Ovary (tissue), 7 donors: ENCODE measurements at regions not wholly inside any gene's neighbourhood (a gene's known extent, or its start where the extent isn't known, plus 50 kb on each side); places are given as distances from the start of the nearest gene placed in this dataset.

Source experiments
- DNase-seq, 5 donors: peaks; one replicate each; pipeline ENCODE4 v3.0.0-alpha.2; 2019 to 2020
- H3K27ac ChIP-seq, 2 donors: fragments of 200-600 bp; one replicate each; pipeline versions ENCODE4 v1.5.1 to v1.8.0; 2019 to 2022
- H3K27me3 ChIP-seq: fragments of 200-600 bp; one replicate; pipeline ENCODE4 v1.8.0; 2022
- H3K36me3 ChIP-seq: fragments of 200-600 bp; sonication (generic); one replicate; pipeline ENCODE4 v1.5.1; 2019
- H3K4me1 ChIP-seq: one replicate; pipeline ENCODE4 v1.8.1; 2013; ENCODE audit warnings: mild to moderate bottlenecking, moderate library complexity; ENCODE audit not compliant: insufficient read depth
- H3K4me3 ChIP-seq: fragments of 200-600 bp; sonication (generic); one replicate; pipeline ENCODE4 v1.5.1; 2017
- H3K9me3 ChIP-seq, 2 donors: fragments of 200-600 bp in 1 of 2; sonication (generic) in 1 of 2; one replicate each; pipeline versions ENCODE4 v1.5.1 to v1.8.1; 2013 to 2019; ENCODE audit warnings: mild to moderate bottlenecking in 1 of 2, moderate library complexity in 1 of 2
- EP300 ChIP-seq: sonication (generic); formaldehyde crosslinking; IDR thresholded peaks from one replicate; pipeline ENCODE4 v1.6.1; 2017; ENCODE audit warnings: antibody characterized with exemption
- POLR2A ChIP-seq: fragments of 450-650 bp; IDR thresholded peaks from one replicate; pipeline ENCODE4 v1.6.1; 2017; ENCODE audit warnings: antibody characterized with exemption, mild to moderate bottlenecking, moderate library complexity
- WGBS, 3 donors: extraction: QIAGEN DNeasy Blood & Tissue Kit in 1 of 3; methylation state at CpG; one replicate each; pipeline versions ENCODE4 v1.1.5 to v1.1.7; 2013 to 2017; 5-methylcytosine and 5-hydroxymethylcytosine counted together
- intact Hi-C, 4 donors: fragments of 100-400 bp; cut with DNase I; formaldehyde crosslinking; loops; one replicate each; pipeline versions ENCODE4 v1.11.0 to v1.15.1; 2022 to 2023
- TF ChIP-seq, protein P1 (sequence below), 3 donors: fragments of 450-650 bp in 2 of 3; fragments of 200-600 bp in 1 of 3; IDR thresholded peaks; one replicate each; pipeline versions ENCODE4 v1.5.1 to v1.8.0; 2016 to 2022; ENCODE audit warnings: antibody characterized with exemption in 3 of 3, mild to moderate bottlenecking in 1 of 3
- donor health status: DM: no; HTN: no; CAD: no; lungs with moderate emphysema.
- donor health status: DM: no; HTN: no; CAD: no.
- donor health status: Bipolar disorder and iron deficiency.
- donor health status: DM: no; HTN: no; CAD: no.
- donor health status: DM: yes; HTN: yes; CAD: no.

- WGBS, 3 donors: 81 to 95% (median 93%) methylated on average over 3 of the region's 3 CpGs
Observed at GRCh38 chr10:84935772-84936171, 607.4 kb downstream of the CCSER2 start.

GRCh38 chr10:84938117-84938905 lies 609.9 kb downstream of the CCSER2 start:
- no peak overlapping the region for H3K4me3 ChIP-seq
- WGBS, 3 donors: 59 to 77% (median 74%) methylated on average over 4 of the region's 4 CpGs
- TF ChIP-seq POLR2A (no peak), EP300 (no peak)
- TF ChIP-seq, protein P1, sequence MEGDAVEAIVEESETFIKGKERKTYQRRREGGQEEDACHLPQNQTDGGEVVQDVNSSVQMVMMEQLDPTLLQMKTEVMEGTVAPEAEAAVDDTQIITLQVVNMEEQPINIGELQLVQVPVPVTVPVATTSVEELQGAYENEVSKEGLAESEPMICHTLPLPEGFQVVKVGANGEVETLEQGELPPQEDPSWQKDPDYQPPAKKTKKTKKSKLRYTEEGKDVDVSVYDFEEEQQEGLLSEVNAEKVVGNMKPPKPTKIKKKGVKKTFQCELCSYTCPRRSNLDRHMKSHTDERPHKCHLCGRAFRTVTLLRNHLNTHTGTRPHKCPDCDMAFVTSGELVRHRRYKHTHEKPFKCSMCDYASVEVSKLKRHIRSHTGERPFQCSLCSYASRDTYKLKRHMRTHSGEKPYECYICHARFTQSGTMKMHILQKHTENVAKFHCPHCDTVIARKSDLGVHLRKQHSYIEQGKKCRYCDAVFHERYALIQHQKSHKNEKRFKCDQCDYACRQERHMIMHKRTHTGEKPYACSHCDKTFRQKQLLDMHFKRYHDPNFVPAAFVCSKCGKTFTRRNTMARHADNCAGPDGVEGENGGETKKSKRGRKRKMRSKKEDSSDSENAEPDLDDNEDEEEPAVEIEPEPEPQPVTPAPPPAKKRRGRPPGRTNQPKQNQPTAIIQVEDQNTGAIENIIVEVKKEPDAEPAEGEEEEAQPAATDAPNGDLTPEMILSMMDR (IDR thresholded peaks at IDR 0.05): no peak
- H3K27ac ChIP-seq: no peak overlapping the region
- intact Hi-C loops: no loop called here
- H3K27me3 ChIP-seq: no peaks in the 10 kb centered on the region
- H3K9me3 ChIP-seq: no peaks in the 10 kb centered on the region
- no peaks in the 10 kb centered on the region for H3K36me3 ChIP-seq
- no peak for DNase-seq
- H3K4me1 ChIP-seq: no peaks in the 10 kb centered on the region

More at GRCh38 chr10:84935772-84936171, 607.4 kb downstream of the CCSER2 start:
- H3K4me1 ChIP-seq: no peaks in the 10 kb centered on the region
- no peak for DNase-seq
- no peak overlapping the region for H3K27ac ChIP-seq
- H3K27me3 ChIP-seq: no peaks in the 10 kb centered on the region
- no peaks in the 10 kb centered on the region for H3K9me3 ChIP-seq
- TF ChIP-seq, protein P1 (IDR thresholded peaks at IDR 0.05): no peak
- no peak for TF ChIP-seq POLR2A
- no peak for TF ChIP-seq EP300
- no peaks in the 10 kb centered on the region for H3K36me3 ChIP-seq
- H3K4me3 ChIP-seq: no peak overlapping the region
- intact Hi-C loops: no loop called here

DNA sequence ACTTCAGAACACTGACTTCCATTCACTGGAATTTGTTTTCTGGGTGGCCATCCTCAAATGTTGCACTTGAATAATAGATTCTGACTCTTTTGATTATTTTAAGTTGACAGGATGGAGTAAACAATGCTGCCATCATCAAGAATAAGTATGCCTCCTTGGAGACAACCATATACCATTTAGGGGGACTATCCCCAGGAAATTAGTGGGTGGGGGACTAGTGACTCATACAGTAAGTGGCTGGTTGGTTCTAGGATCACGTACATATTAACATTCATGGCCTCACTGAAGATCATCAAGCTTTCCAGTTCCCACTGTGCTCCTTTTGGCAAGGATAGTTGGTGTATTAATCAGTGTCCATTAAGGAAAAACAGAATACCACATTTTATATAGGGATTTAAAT lies 615.2 kb downstream of the CCSER2 start:
- intact Hi-C loops: no loop called here
- Histone ChIP-seq H3K4me3 (no peak overlapping the region), H3K36me3 (no peaks in the 10 kb centered on the region), H3K27ac (no peak overlapping the region), H3K4me1 (no peaks in the 10 kb centered on the region), H3K27me3 (no peaks in the 10 kb centered on the region), H3K9me3 (no peaks in the 10 kb centered on the region)
- TF ChIP-seq, protein P1 (IDR thresholded peaks at IDR 0.05): no peak
- TF ChIP-seq EP300: no peak
- no peak for TF ChIP-seq POLR2A
- 62 to 95% (median 92%) methylated on average over 1 of the region's 1 CpG for WGBS, 3 donors
- DNase-seq: no peak

- WGBS, 3 donors: 36 to 50% (median 46%) methylated on average over 1 of the region's 1 CpG
- intact Hi-C loops: no loop called here
- no peak overlapping the region for H3K4me3 ChIP-seq
Observed at GRCh38 chr10:84944187-84944586, 615.8 kb downstream of the CCSER2 start.

More at GRCh38 chr10:84944187-84944586, 615.8 kb downstream of the CCSER2 start:
- Histone ChIP-seq H3K27me3 (no peaks in the 10 kb centered on the region), H3K4me1 (no peaks in the 10 kb centered on the region), H3K27ac (no peak overlapping the region), H3K9me3 (no peaks in the 10 kb centered on the region), H3K36me3 (no peaks in the 10 kb centered on the region)
- TF ChIP-seq, protein P1 (IDR thresholded peaks at IDR 0.05): no peak
- no peak for TF ChIP-seq POLR2A
- DNase-seq: no peak
